HEK293 (cell line): ENCODE measurements at regions not wholly inside any gene's neighbourhood (a gene's known extent, or its start where the extent isn't known, plus 50 kb on each side); places are given as distances from the start of the nearest gene placed in this dataset.

Experiments used
- CTCF ChIA-PET: fragments of 350-600 bp; formaldehyde crosslinking; extraction: SDS; loops from one replicate; lab custom pipeline; 2021; ENCODE audit warnings: antibody characterized with exemption; lab: Yijun Ruan, JAX
- POLR2A ChIA-PET: fragments of 300-600 bp; formaldehyde crosslinking; extraction: SDS; loops from one replicate; lab custom pipeline; 2020; ENCODE audit warnings: antibody characterized with exemption, inconsistent platforms; lab: Yijun Ruan, JAX
- H3K27ac ChIP-seq: fragments of 200-500 bp; sonication (Bioruptor generic); 2 replicates; pipeline ENCODE4 v1.5.1; 2014; ENCODE audit warnings: low read depth, low read length, control low read depth, inconsistent platforms; ENCODE audit errors: extremely low read depth
- H3K36me3 ChIP-seq, 2 experiments: fragments of 200-500 bp in 1 of 2; sonication (Bioruptor generic) in 1 of 2; 1 replicate in 1 of 2; 2 replicates in 1 of 2; pipeline ENCODE4 v1.5.1; 2014 to 2017; ENCODE audit warnings: inconsistent platforms in 2 of 2, low read length in 2 of 2; ENCODE audit not compliant: control insufficient read depth in 2 of 2, insufficient read depth in 1 of 2
- H3K4me1 ChIP-seq: fragments of 200-500 bp; sonication (Bioruptor generic); 2 replicates; pipeline ENCODE4 v1.5.1; 2014; ENCODE audit warnings: mild to moderate bottlenecking, low read length, inconsistent platforms; ENCODE audit not compliant: control insufficient read depth, insufficient read depth
- H3K4me3 ChIP-seq: 2 replicates; pipeline ENCODE4 v1.5.1; 2011; ENCODE audit warnings: low read depth, mild to moderate bottlenecking, control low read depth, low read length, moderate library complexity
- H3K9me3 ChIP-seq: fragments of 200-500 bp; sonication (Bioruptor generic); 2 replicates; pipeline ENCODE4 v1.5.1; 2014; ENCODE audit warnings: low read depth, low read length, inconsistent platforms; ENCODE audit not compliant: control insufficient read depth, insufficient read depth
- BCL11B ChIP-seq: fragments of 450-650 bp; formaldehyde crosslinking; IDR thresholded peaks from 2 replicates; pipeline ENCODE4 v1.5.1; 2016; ENCODE audit warnings: low read depth, missing biosample characterization, missing genetic modification characterization
- FEZF1 ChIP-seq: fragments of 450-650 bp; formaldehyde crosslinking; IDR thresholded peaks from 2 replicates; pipeline ENCODE4 v1.5.1; 2016; ENCODE audit warnings: missing biosample characterization, missing genetic modification characterization
- GFI1B ChIP-seq: fragments of 450-650 bp; formaldehyde crosslinking; IDR thresholded peaks from 2 replicates; pipeline ENCODE4 v1.5.1; 2016; ENCODE audit warnings: missing biosample characterization, missing genetic modification characterization
- KLF7 ChIP-seq: fragments of 450-650 bp; formaldehyde crosslinking; IDR thresholded peaks from 2 replicates; pipeline ENCODE4 v1.5.1; 2016; ENCODE audit warnings: missing biosample characterization, missing genetic modification characterization, borderline replicate concordance
- KLF8 ChIP-seq: fragments of 450-650 bp; formaldehyde crosslinking; IDR thresholded peaks from 2 replicates; pipeline ENCODE4 v1.5.1; 2016; ENCODE audit warnings: missing biosample characterization, missing genetic modification characterization
- MEIS1 ChIP-seq: sonication (generic); formaldehyde crosslinking; IDR thresholded peaks from 2 replicates; pipeline ENCODE4 v1.8.1; 2022; ENCODE audit warnings: missing genetic modification reagents, mild to moderate bottlenecking, borderline replicate concordance
- OSR2 ChIP-seq: fragments of 450-650 bp; formaldehyde crosslinking; IDR thresholded peaks from 2 replicates; pipeline ENCODE4 v1.5.1; 2016; ENCODE audit warnings: missing biosample characterization, missing genetic modification characterization
- SCRT2 ChIP-seq: fragments of 450-650 bp; formaldehyde crosslinking; IDR thresholded peaks from 2 replicates; pipeline ENCODE4 v1.5.1; 2016; ENCODE audit warnings: missing biosample characterization, missing genetic modification characterization
- TRIM28 ChIP-seq: IDR thresholded peaks from 2 replicates; pipeline ENCODE4 v1.6.1; 2011; ENCODE audit warnings: low read length, control low read depth, borderline replicate concordance
- ZBTB17 ChIP-seq: fragments of 450-650 bp; formaldehyde crosslinking; IDR thresholded peaks from 2 replicates; pipeline ENCODE4 v1.5.1; 2016; ENCODE audit warnings: missing biosample characterization, missing genetic modification characterization
- ZFP37 ChIP-seq: fragments of 450-650 bp; formaldehyde crosslinking; IDR thresholded peaks from 2 replicates; pipeline ENCODE4 v1.5.1; 2016; ENCODE audit warnings: missing biosample characterization, missing genetic modification characterization
- ZNF473 ChIP-seq: fragments of 450-650 bp; formaldehyde crosslinking; IDR thresholded peaks from 2 replicates; pipeline ENCODE4 v1.5.1; 2017; ENCODE audit warnings: missing biosample characterization, missing genetic modification characterization
- ZNF529 ChIP-seq: fragments of 450-650 bp; formaldehyde crosslinking; IDR thresholded peaks from 2 replicates; pipeline ENCODE4 v1.5.1; 2017; ENCODE audit warnings: missing genetic modification characterization, missing biosample characterization; ENCODE audit not compliant: insufficient replicate concordance
- ZNF549 ChIP-seq: fragments of 450-650 bp; IDR thresholded peaks from 2 replicates; pipeline ENCODE4 v1.5.1; 2018; ENCODE audit warnings: missing biosample characterization, missing genetic modification characterization, mild to moderate bottlenecking, inconsistent platforms, moderate library complexity
- ZNF555 ChIP-seq: fragments of 450-650 bp; formaldehyde crosslinking; conservative IDR thresholded peaks from 2 replicates; pipeline ENCODE4 v1.5.1; 2017; ENCODE audit warnings: missing biosample characterization, mild to moderate bottlenecking, missing genetic modification characterization, inconsistent platforms
- ZNF701 ChIP-seq: fragments of 450-650 bp; formaldehyde crosslinking; IDR thresholded peaks from 2 replicates; pipeline ENCODE4 v1.5.1; 2016; ENCODE audit warnings: missing biosample characterization, missing genetic modification characterization
- ZNF76 ChIP-seq: fragments of 450-650 bp; formaldehyde crosslinking; IDR thresholded peaks from 2 replicates; pipeline ENCODE4; 2016; ENCODE audit warnings: low read depth, missing biosample characterization, missing genetic modification characterization, borderline replicate concordance
- ZSCAN4 ChIP-seq: fragments of 450-650 bp; formaldehyde crosslinking; IDR thresholded peaks from 2 replicates; pipeline ENCODE4 v1.5.1; 2017; ENCODE audit warnings: missing biosample characterization, missing genetic modification characterization
- TF ChIP-seq, protein P1 (sequence below): fragments of 450-650 bp; formaldehyde crosslinking; IDR thresholded peaks from 2 replicates; pipeline ENCODE4 v1.5.1; 2016; ENCODE audit warnings: missing biosample characterization, missing genetic modification characterization
- TF ChIP-seq, protein P2 (sequence below): fragments of 450-650 bp; formaldehyde crosslinking; IDR thresholded peaks from 2 replicates; pipeline ENCODE4 v1.5.1; 2016; ENCODE audit warnings: missing biosample characterization, missing genetic modification characterization
- TF ChIP-seq, protein P3 (sequence below): sonication (generic); formaldehyde crosslinking; IDR thresholded peaks from 2 replicates; pipeline ENCODE4 v1.8.1; 2022; ENCODE audit warnings: mild to moderate bottlenecking, moderate library complexity, missing genetic modification reagents
- TF ChIP-seq, protein P4 (sequence below): fragments of 450-650 bp; formaldehyde crosslinking; IDR thresholded peaks from 2 replicates; pipeline ENCODE4 v1.5.1; 2016; ENCODE audit warnings: missing biosample characterization, missing genetic modification characterization
- TF ChIP-seq, protein P5 (sequence below): fragments of 450-650 bp; formaldehyde crosslinking; IDR thresholded peaks from 2 replicates; pipeline ENCODE4 v1.5.1; 2016; ENCODE audit warnings: missing biosample characterization, missing genetic modification characterization
- TF ChIP-seq, protein P6 (sequence below): fragments of 450-650 bp; formaldehyde crosslinking; IDR thresholded peaks from 2 replicates; pipeline ENCODE4 v1.5.1; 2016; ENCODE audit warnings: missing biosample characterization, missing genetic modification characterization

- POLR2A ChIA-PET = no interaction called here
- CTCF ChIA-PET = no interaction called here
- no peak overlapping the region for H3K27ac ChIP-seq
- H3K36me3 ChIP-seq = no peaks in the 10 kb centered on the region
- no peak overlapping the region for H3K4me3 ChIP-seq
- no peaks in the 10 kb centered on the region for H3K4me1 ChIP-seq
- no peaks in the 10 kb centered on the region for H3K9me3 ChIP-seq
- TF ChIP-seq ZNF529 (tag by site-specific recombination) (no peak), ZNF76 (no peak), ZNF549 (tag by site-specific recombination) (no peak), OSR2 (tag by site-specific recombination) (no peak), KLF7 (tag by site-specific recombination) (no peak), SCRT2 (tag by site-specific recombination) (no peak)
- TF ChIP-seq, protein P1, sequence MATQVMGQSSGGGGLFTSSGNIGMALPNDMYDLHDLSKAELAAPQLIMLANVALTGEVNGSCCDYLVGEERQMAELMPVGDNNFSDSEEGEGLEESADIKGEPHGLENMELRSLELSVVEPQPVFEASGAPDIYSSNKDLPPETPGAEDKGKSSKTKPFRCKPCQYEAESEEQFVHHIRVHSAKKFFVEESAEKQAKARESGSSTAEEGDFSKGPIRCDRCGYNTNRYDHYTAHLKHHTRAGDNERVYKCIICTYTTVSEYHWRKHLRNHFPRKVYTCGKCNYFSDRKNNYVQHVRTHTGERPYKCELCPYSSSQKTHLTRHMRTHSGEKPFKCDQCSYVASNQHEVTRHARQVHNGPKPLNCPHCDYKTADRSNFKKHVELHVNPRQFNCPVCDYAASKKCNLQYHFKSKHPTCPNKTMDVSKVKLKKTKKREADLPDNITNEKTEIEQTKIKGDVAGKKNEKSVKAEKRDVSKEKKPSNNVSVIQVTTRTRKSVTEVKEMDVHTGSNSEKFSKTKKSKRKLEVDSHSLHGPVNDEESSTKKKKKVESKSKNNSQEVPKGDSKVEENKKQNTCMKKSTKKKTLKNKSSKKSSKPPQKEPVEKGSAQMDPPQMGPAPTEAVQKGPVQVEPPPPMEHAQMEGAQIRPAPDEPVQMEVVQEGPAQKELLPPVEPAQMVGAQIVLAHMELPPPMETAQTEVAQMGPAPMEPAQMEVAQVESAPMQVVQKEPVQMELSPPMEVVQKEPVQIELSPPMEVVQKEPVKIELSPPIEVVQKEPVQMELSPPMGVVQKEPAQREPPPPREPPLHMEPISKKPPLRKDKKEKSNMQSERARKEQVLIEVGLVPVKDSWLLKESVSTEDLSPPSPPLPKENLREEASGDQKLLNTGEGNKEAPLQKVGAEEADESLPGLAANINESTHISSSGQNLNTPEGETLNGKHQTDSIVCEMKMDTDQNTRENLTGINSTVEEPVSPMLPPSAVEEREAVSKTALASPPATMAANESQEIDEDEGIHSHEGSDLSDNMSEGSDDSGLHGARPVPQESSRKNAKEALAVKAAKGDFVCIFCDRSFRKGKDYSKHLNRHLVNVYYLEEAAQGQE (tag by site-specific recombination) = no peak
- TF ChIP-seq, protein P2, sequence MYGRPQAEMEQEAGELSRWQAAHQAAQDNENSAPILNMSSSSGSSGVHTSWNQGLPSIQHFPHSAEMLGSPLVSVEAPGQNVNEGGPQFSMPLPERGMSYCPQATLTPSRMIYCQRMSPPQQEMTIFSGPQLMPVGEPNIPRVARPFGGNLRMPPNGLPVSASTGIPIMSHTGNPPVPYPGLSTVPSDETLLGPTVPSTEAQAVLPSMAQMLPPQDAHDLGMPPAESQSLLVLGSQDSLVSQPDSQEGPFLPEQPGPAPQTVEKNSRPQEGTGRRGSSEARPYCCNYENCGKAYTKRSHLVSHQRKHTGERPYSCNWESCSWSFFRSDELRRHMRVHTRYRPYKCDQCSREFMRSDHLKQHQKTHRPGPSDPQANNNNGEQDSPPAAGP (tag by site-specific recombination) = no peak
Observed at GRCh38 chr3:144148356-144148755, 176.7 kb downstream of the DIPK2A start.

GRCh38 chr3:144151983-144152382, 180.4 kb downstream of the DIPK2A start:
- ChIA-PET POLR2A (no interaction called here), CTCF (no interaction called here)
- Histone ChIP-seq H3K9me3 (no peaks in the 10 kb centered on the region), H3K27ac (no peak overlapping the region), H3K4me1 (no peaks in the 10 kb centered on the region), H3K4me3 (no peak overlapping the region), H3K36me3 (no peaks in the 10 kb centered on the region)
- TF ChIP-seq, protein P3, sequence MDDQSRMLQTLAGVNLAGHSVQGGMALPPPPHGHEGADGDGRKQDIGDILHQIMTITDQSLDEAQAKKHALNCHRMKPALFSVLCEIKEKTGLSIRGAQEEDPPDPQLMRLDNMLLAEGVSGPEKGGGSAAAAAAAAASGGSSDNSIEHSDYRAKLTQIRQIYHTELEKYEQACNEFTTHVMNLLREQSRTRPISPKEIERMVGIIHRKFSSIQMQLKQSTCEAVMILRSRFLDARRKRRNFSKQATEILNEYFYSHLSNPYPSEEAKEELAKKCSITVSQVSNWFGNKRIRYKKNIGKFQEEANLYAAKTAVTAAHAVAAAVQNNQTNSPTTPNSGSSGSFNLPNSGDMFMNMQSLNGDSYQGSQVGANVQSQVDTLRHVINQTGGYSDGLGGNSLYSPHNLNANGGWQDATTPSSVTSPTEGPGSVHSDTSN (CRISPR knock-in tag) = no peak
- TF ChIP-seq GFI1B (tag by site-specific recombination) (no peak), KLF8 (tag by site-specific recombination) (no peak), ZNF473 (tag by site-specific recombination) (no peak), ZSCAN4 (tag by site-specific recombination) (no peak), ZFP37 (no peak), ZNF529 (tag by site-specific recombination) (no peak), ZBTB17 (no peak), BCL11B (tag by site-specific recombination) (no peak), TRIM28 (no peak), MEIS1 (no peak), ZNF701 (tag by site-specific recombination) (no peak), FEZF1 (tag by site-specific recombination) (no peak), ZNF555 (tag by site-specific recombination) (no peak)
- TF ChIP-seq, protein P4, sequence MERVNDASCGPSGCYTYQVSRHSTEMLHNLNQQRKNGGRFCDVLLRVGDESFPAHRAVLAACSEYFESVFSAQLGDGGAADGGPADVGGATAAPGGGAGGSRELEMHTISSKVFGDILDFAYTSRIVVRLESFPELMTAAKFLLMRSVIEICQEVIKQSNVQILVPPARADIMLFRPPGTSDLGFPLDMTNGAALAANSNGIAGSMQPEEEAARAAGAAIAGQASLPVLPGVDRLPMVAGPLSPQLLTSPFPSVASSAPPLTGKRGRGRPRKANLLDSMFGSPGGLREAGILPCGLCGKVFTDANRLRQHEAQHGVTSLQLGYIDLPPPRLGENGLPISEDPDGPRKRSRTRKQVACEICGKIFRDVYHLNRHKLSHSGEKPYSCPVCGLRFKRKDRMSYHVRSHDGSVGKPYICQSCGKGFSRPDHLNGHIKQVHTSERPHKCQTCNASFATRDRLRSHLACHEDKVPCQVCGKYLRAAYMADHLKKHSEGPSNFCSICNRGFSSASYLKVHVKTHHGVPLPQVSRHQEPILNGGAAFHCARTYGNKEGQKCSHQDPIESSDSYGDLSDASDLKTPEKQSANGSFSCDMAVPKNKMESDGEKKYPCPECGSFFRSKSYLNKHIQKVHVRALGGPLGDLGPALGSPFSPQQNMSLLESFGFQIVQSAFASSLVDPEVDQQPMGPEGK (tag by site-specific recombination) = no peak
- TF ChIP-seq, protein P5, sequence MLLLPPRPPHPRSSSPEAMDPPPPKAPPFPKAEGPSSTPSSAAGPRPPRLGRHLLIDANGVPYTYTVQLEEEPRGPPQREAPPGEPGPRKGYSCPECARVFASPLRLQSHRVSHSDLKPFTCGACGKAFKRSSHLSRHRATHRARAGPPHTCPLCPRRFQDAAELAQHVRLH = no peak
- TF ChIP-seq, protein P6, sequence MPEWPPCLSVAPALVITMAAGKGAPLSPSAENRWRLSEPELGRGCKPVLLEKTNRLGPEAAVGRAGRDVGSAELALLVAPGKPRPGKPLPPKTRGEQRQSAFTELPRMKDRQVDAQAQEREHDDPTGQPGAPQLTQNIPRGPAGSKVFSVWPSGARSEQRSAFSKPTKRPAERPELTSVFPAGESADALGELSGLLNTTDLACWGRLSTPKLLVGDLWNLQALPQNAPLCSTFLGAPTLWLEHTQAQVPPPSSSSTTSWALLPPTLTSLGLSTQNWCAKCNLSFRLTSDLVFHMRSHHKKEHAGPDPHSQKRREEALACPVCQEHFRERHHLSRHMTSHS (tag by site-specific recombination) = no peak
